ENCODE measurements at regions not wholly inside any gene's neighbourhood (a gene's known extent, or its start where the extent isn't known, plus 50 kb on each side); places are given as distances from the start of the nearest gene placed in this dataset.

GRCh38 chr6:78465059-78465634, 402.2 kb upstream of the IRAK1BP1 start:
- WGBS (ENCODE audit: low lambda C conversion rate) = 82% methylated on average over 3 of the region's 3 CpGs
- CTCF ChIA-PET = no interaction called here

More at GRCh38 chr6:78465059-78465634, 402.2 kb upstream of the IRAK1BP1 start:
- H2AFZ ChIP-seq (ENCODE audit: low read depth) = no peak overlapping the region
- no peak overlapping the region for H3K4me3 ChIP-seq (ENCODE audit: low read depth in 2 of 2, low read length in 1 of 2)
- no peaks in the 10 kb centered on the region for H3K36me3 ChIP-seq (replicated peaks in 1 of 2; ENCODE audit: control insufficient read depth in 1 of 2, insufficient read depth in 2 of 2, low read length in 1 of 2)
- TF ChIP-seq TEAD4 (IDR thresholded peaks at IDR 0.05; ENCODE audit: borderline replicate concordance, insufficient read depth) (no peak), GATA2 (CRISPR knock-in tag; IDR thresholded peaks at IDR 0.05) (no peak), FOSL2 (IDR thresholded peaks at IDR 0.05; ENCODE audit: borderline replicate concordance, low read depth) (no peak), NFIC (IDR thresholded peaks at IDR 0.05; ENCODE audit: borderline replicate concordance) (no peak), YY1 (IDR thresholded peaks at IDR 0.05; ENCODE audit: low read depth) (no peak), USF1 (IDR thresholded peaks at IDR 0.05; ENCODE audit: borderline replicate concordance, low read depth) (no peak), RFX5 (IDR thresholded peaks at IDR 0.05; ENCODE audit: low read length) (no peak), ELF1 (IDR thresholded peaks at IDR 0.05) (no peak), CTCF (IDR thresholded peaks at IDR 0.05) (no peak), CHD2 (IDR thresholded peaks at IDR 0.05; ENCODE audit: low read length, partially characterized antibody) (no peak), PBX3 (IDR thresholded peaks at IDR 0.05) (no peak), RAD21 (IDR thresholded peaks at IDR 0.05; ENCODE audit: low read length) (no peak), SIN3A (IDR thresholded peaks at IDR 0.05; ENCODE audit: borderline replicate concordance, low read depth, low read length) (no peak), POLR2AphosphoS5 (IDR thresholded peaks at IDR 0.05; ENCODE audit: low read depth, low read length) (no peak), IRF3 (IDR thresholded peaks at IDR 0.05; ENCODE audit: low read depth, low read length) (no peak), FOXM1 (IDR thresholded peaks at IDR 0.05; ENCODE audit: low read depth) (no peak), FOXJ3 (CRISPR knock-in tag; IDR thresholded peaks at IDR 0.05) (no peak), JUND (IDR thresholded peaks at IDR 0.05) (no peak), ZBTB33 (IDR thresholded peaks at IDR 0.05; ENCODE audit: borderline replicate concordance, low read depth) (no peak), SMC3 (IDR thresholded peaks at IDR 0.05; ENCODE audit: low read depth, low read length) (no peak)
- no peaks in the 10 kb centered on the region for H3K9me2 ChIP-seq
- no peaks in the 10 kb centered on the region for H3K9me3 ChIP-seq
- H3K27me3 ChIP-seq (ENCODE audit: insufficient read depth) = no peaks in the 10 kb centered on the region
- POLR2A ChIA-PET = no interaction called here
- no peak for DNase-seq
- no peaks in the 10 kb centered on the region for H3K79me2 ChIP-seq (ENCODE audit: insufficient read depth)
- H3K27ac ChIP-seq (ENCODE audit: low read depth in 2 of 2, low read length in 1 of 2) = no peak overlapping the region
- H3K4me2 ChIP-seq = no peak overlapping the region
- no peak overlapping the region for H3K9ac ChIP-seq
- H3K4me1 ChIP-seq (ENCODE audit: control insufficient read depth in 1 of 2, insufficient read depth in 2 of 2, low read depth in 1 of 2, low read length in 1 of 2) = no peaks in the 10 kb centered on the region
- no peaks in the 10 kb centered on the region for H3F3A ChIP-seq (replicated peaks; ENCODE audit: insufficient read depth)
- no peaks in the 10 kb centered on the region for H4K20me1 ChIP-seq (ENCODE audit: insufficient read depth)
